ENCODE measurements at regions not wholly inside any gene's neighbourhood (a gene's known extent, or its start where the extent isn't known, plus 50 kb on each side); places are given as distances from the start of the nearest gene placed in this dataset.

DNA sequence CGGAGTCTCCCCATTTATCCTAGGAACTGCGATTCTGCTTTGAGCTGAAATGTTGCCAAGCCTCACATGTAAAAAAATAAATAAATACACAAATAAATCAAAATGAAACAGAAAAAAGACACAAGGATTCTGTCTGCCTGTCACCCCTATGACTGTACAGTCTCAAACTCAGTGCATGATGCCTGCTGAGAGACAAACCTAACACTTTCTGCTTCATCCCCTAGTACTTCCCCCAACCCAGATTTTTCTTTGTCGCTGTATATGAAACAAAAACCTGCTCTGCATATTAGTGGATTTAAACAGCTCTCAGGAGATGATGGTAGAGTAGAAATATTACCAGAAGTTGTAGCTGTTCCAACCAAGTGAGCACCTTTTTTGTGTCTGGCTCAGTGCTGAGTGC, 530.7 kb upstream of the CFAP20DC start:
- no peak for TF ChIP-seq CTCF (IDR thresholded peaks at IDR 0.05; ENCODE audit: insufficient read depth, low read depth, low read length)
- TF ChIP-seq EZH2 (IDR thresholded peaks at IDR 0.05; ENCODE audit: insufficient read depth, low read length), result no peak
